ENCODE measurements at regions not wholly inside any gene's neighbourhood (a gene's known extent, or its start where the extent isn't known, plus 50 kb on each side); places are given as distances from the start of the nearest gene placed in this dataset.

GRCh38 chr15:93420050-93420452, 331.0 kb upstream of the RGMA start:
- no peaks in the 10 kb centered on the region for H3K27me3 ChIP-seq (ENCODE audit: control insufficient read depth, insufficient read depth, low read length)
- ChIA-PET POLR2A (no interaction called here), CTCF (no interaction called here)
- no peaks in the 10 kb centered on the region for H3K36me3 ChIP-seq (ENCODE audit: control insufficient read depth, insufficient read depth, low read length)
- DNase-seq (ENCODE audit: low read depth): no peak
- no peak overlapping the region for H3K4me3 ChIP-seq (ENCODE audit: low read depth, low read length)
- no peak for TF ChIP-seq CTCF (IDR thresholded peaks at IDR 0.05; ENCODE audit: insufficient read depth, low read depth, low read length)

DNA sequence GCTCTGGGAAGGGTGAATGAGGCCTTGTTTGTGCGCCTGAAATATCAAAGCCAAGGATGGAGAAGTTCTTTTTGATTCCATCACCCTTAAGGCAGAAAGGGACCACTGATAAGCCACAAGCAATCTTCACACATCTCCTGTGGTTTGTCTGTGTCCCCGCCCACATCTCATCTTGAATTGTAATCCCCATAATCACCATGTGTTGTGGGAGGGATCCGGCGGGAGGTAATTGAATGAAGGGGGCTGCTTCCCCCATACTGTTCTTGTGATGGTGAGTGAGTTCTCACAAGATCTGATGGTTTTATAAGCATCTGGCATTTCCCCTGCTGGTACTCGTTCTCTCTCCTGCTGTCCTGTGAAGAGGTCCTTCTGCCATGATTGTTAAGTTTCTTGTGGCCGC, 329.6 kb upstream of the RGMA start:
- CTCF ChIA-PET: no interaction called here
- POLR2A ChIA-PET: no interaction called here
- H3K27me3 ChIP-seq (ENCODE audit: control insufficient read depth, insufficient read depth, low read length): no peaks in the 10 kb centered on the region
- TF ChIP-seq CTCF (IDR thresholded peaks at IDR 0.05; ENCODE audit: insufficient read depth, low read depth, low read length): no peak
- no peaks in the 10 kb centered on the region for H3K36me3 ChIP-seq (ENCODE audit: control insufficient read depth, insufficient read depth, low read length)
- no peak overlapping the region for H3K4me3 ChIP-seq (ENCODE audit: low read depth, low read length)
- DNase-seq (ENCODE audit: low read depth): no peak

DNA sequence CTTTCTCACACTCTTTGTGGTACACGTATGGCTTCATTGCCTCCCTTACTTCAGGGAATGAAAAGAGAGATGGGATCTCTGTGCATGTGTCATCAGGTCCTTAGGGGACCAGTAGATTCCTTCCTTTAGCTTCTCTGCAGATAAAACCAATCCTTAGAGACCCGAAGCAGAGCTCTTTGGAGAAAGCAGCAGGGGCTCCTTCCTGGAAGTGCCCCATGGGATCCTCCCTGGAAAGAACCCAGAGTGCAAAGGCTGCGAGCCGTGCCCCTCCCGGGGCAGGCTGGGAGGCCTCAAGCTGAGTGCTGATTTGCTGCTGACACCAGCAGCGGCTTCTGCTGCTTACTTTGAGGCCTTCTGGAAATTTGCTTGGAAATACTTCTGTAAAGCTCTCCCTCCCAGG, 328.6 kb upstream of the RGMA start:
- ChIA-PET CTCF (no interaction called here), POLR2A (no interaction called here)
- no peak for TF ChIP-seq CTCF (IDR thresholded peaks at IDR 0.05; ENCODE audit: insufficient read depth, low read depth, low read length)
- DNase-seq (ENCODE audit: low read depth): no peak
- H3K4me3 ChIP-seq (ENCODE audit: low read depth, low read length): no peak overlapping the region
- no peaks in the 10 kb centered on the region for H3K27me3 ChIP-seq (ENCODE audit: control insufficient read depth, insufficient read depth, low read length)
- no peaks in the 10 kb centered on the region for H3K36me3 ChIP-seq (ENCODE audit: control insufficient read depth, insufficient read depth, low read length)

- TF ChIP-seq CTCF (IDR thresholded peaks at IDR 0.05; ENCODE audit: insufficient read depth, low read depth, low read length): no peak
- ChIA-PET CTCF (no interaction called here), POLR2A (no interaction called here)
- DNase-seq (ENCODE audit: low read depth): no peak
- Histone ChIP-seq H3K36me3 (ENCODE audit: control insufficient read depth, insufficient read depth, low read length) (no peaks in the 10 kb centered on the region), H3K4me3 (ENCODE audit: low read depth, low read length) (no peak overlapping the region), H3K27me3 (ENCODE audit: control insufficient read depth, insufficient read depth, low read length) (no peaks in the 10 kb centered on the region)
Observed at GRCh38 chr15:93417156-93417555, 328.1 kb upstream of the RGMA start.

- H3K36me3 ChIP-seq (ENCODE audit: control insufficient read depth, insufficient read depth, low read length): no peaks in the 10 kb centered on the region
- no peak for DNase-seq (ENCODE audit: low read depth)
- no peaks in the 10 kb centered on the region for H3K27me3 ChIP-seq (ENCODE audit: control insufficient read depth, insufficient read depth, low read length)
- no peak overlapping the region for H3K4me3 ChIP-seq (ENCODE audit: low read depth, low read length)
- ChIA-PET POLR2A (no interaction called here), CTCF (no interaction called here)
- TF ChIP-seq CTCF (IDR thresholded peaks at IDR 0.05; ENCODE audit: insufficient read depth, low read depth, low read length): no peak
Observed at GRCh38 chr15:93415576-93415975, 326.6 kb upstream of the RGMA start.

All from BJ (cell line).